GM18499 (cell line): ENCODE measurements at regions not wholly inside any gene's neighbourhood (a gene's known extent, or its start where the extent isn't known, plus 50 kb on each side); places are given as distances from the start of the nearest gene placed in this dataset.

Experiments used
- ATAC-seq: cut with Tn5 transposase; IDR thresholded peaks from one replicate; pipeline ENCODE4 v1.9.1; 2021; ENCODE audit warnings: moderate number of reproducible peaks; ENCODE audit not compliant: insufficient read depth, unreplicated experiment

- ATAC-seq, result no peak
Observed at GRCh38 chr12:69091442-69092017, 147.8 kb upstream of the CPSF6 start.

GRCh38 chr12:69092137-69092536 lies 147.2 kb upstream of the CPSF6 start:
- ATAC-seq, result no peak

GRCh38 chr12:69094606-69095216 lies 144.7 kb upstream of the CPSF6 start:
- no peak for ATAC-seq

GRCh38 chr12:69095765-69096477 lies 143.4 kb upstream of the CPSF6 start:
- ATAC-seq, result no peak

GRCh38 chr12:69096669-69097335 lies 142.6 kb upstream of the CPSF6 start:
- ATAC-seq, result no peak

GRCh38 chr12:69097619-69098368 lies 141.6 kb upstream of the CPSF6 start:
- no peak for ATAC-seq

GRCh38 chr12:69099201-69099837 lies 140.1 kb upstream of the CPSF6 start:
- no peak for ATAC-seq

GRCh38 chr12:69101505-69101904 lies 137.9 kb upstream of the CPSF6 start:
- no peak for ATAC-seq

- no peak for ATAC-seq
Observed at GRCh38 chr12:69102856-69103255, 136.5 kb upstream of the CPSF6 start.

GRCh38 chr12:69105101-69105962 lies 134.0 kb upstream of the CPSF6 start:
- no peak for ATAC-seq

GRCh38 chr12:69106482-69107118 lies 132.8 kb upstream of the CPSF6 start:
- no peak for ATAC-seq

GRCh38 chr12:69107541-69107940 lies 131.8 kb upstream of the CPSF6 start:
- ATAC-seq, result no peak

- no peak for ATAC-seq
Observed at GRCh38 chr12:69108037-69108436, 131.3 kb upstream of the CPSF6 start.

GRCh38 chr12:69112616-69113015 lies 126.8 kb upstream of the CPSF6 start:
- ATAC-seq, result no peak

GRCh38 chr12:69115099-69115498 lies 124.3 kb upstream of the CPSF6 start:
- no peak for ATAC-seq

GRCh38 chr12:69115951-69116350 lies 123.4 kb upstream of the CPSF6 start:
- no peak for ATAC-seq

- ATAC-seq, result no peak
Observed at GRCh38 chr12:69117566-69118266, 121.7 kb upstream of the CPSF6 start.

GRCh38 chr12:69118516-69118915 lies 120.9 kb upstream of the CPSF6 start:
- ATAC-seq, result no peak
